Tibial nerve (tissue), 4 donors: ENCODE measurements at regions not wholly inside any gene's neighbourhood (a gene's known extent, or its start where the extent isn't known, plus 50 kb on each side); places are given as distances from the start of the nearest gene placed in this dataset.

ENCODE experiments used
- CTCF ChIP-seq, 5 experiments: fragments of 200-600 bp in 3 of 5; fragments of 450-650 bp in 2 of 5; sonication (generic) in 3 of 5; IDR thresholded peaks; one replicate each; pipeline ENCODE4 v1.5.1; 2016 to 2019; ENCODE audit warnings: antibody characterized with exemption in 5 of 5, mild to moderate bottlenecking in 3 of 5, moderate library complexity in 2 of 5
- EP300 ChIP-seq, 2 donors: sonication (generic); formaldehyde crosslinking; IDR thresholded peaks; one replicate each; pipeline ENCODE4 v1.6.1; 2017; ENCODE audit warnings: antibody characterized with exemption in 2 of 2, mild to moderate bottlenecking in 1 of 2
- POLR2A ChIP-seq, 2 donors: fragments of 450-650 bp; IDR thresholded peaks; one replicate each; pipeline ENCODE4 v1.6.1; 2017; ENCODE audit warnings: antibody characterized with exemption in 2 of 2, mild to moderate bottlenecking in 2 of 2, moderate library complexity in 2 of 2

GRCh38 chr16:64544859-64545258, 577.0 kb downstream of the CDH11 start:
- no peak for TF ChIP-seq CTCF (IDR thresholded peaks at IDR 0.05)
- TF ChIP-seq POLR2A (IDR thresholded peaks at IDR 0.05), result no peak
- TF ChIP-seq EP300 (IDR thresholded peaks at IDR 0.05), result no peak
